ENCODE measurements at regions not wholly inside any gene's neighbourhood (a gene's known extent, or its start where the extent isn't known, plus 50 kb on each side); places are given as distances from the start of the nearest gene placed in this dataset.
"Not testable (repeated sequence)": the region's sequence is repeated elsewhere in the genome, so short reads cannot be mapped to it uniquely, and the experiment has no call there.

DNA sequence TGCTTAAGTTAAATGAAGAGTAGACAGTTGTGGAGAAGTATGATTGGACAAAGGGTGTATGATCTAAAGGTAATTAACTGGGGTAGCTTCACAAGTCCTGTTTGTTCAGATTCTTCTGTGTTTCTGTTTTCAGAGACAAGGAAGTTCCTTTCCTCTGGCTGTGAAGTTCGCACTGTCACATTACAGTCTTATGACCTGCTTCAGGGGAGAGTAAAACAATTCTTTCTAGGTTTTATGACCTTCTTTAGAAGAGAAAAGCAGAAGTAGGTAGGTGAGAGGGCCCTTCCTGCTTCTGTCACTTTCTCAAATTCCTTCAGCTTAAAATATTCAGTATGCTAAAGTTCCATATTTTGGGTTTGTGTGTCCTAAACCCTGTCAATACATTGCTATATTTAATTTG lies 211.9 kb downstream of the SOX3 start:
- H3K4me3 ChIP-seq (ENCODE audit: low read depth, low read length): no peak overlapping the region
- no peak for DNase-seq (ENCODE audit: extremely low spot score)
- no peaks in the 10 kb centered on the region for H3K4me1 ChIP-seq (ENCODE audit: insufficient read depth)
- WGBS: 8% methylated on average over 1 of the region's 1 CpG
- no peaks in the 10 kb centered on the region for H3K36me3 ChIP-seq (ENCODE audit: insufficient read depth)
- H3K27ac ChIP-seq (ENCODE audit: low read depth): no peak overlapping the region

DNA sequence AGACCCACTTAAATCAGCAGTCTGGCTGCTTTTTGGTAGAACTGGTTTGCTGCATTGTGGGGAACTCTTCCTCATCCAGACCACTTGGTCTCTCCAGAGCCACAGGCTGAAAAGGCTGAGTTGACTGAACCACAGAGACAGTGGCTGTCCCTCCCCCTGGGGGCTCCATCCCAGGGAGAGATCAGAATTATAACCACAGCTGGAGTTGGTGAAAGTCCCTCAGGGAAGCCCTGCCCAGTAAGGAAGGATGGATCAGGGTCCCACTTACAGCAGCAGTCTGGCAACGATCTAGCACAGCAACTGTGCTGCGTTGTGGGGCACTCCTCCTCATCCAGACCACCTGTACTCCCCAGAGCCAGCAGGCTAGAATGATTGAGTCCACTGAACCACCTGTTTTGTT lies 212.7 kb downstream of the SOX3 start:
- WGBS: 51% methylated on average over 2 of the region's 2 CpGs
- Histone ChIP-seq H3K36me3 (ENCODE audit: insufficient read depth) (no peaks in the 10 kb centered on the region), H3K4me3 (ENCODE audit: low read depth, low read length) (no peak overlapping the region), H3K4me1 (ENCODE audit: insufficient read depth) (no peaks in the 10 kb centered on the region), H3K27ac (ENCODE audit: low read depth) (no peak overlapping the region)
- no peak for DNase-seq (ENCODE audit: extremely low spot score)

DNA sequence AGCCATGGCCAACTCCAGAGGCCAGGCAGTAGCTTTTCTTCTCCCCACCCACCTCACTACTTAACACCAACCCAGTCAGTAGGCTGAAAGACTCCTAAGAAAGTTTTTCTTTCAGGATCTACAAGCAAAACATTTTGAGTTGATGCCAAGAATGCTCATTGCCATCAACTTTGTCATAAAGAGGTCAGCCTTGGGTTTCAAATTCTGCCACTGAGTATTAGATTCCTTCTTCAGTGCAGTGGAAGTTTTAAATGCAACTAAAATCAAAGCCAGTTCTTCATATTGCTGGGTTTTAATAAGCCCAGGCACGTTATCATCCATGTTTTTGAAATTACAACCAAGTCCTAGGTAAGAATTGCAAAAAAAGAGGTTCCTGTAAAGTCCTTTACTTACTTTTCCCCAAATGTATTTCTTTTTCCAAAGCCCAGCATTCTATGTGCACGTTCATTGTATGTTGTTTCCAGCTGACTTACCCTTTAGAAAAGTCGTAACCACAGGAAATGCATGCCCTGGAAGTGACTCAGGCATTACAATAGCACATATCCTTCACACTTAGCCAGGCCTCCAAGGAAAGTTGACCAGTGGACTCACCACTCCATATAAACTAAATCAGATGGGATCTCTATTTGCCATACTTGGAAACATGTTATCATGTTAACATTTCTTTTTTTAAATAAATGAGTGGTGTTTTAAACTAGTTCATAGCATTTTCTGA lies 229.9 kb downstream of the SOX3 start:
- no peaks in the 10 kb centered on the region for H3K36me3 ChIP-seq (ENCODE audit: insufficient read depth)
- H3K27ac ChIP-seq (ENCODE audit: low read depth): no peak overlapping the region
- no peak overlapping the region for H3K4me3 ChIP-seq (ENCODE audit: low read depth, low read length)
- no peaks in the 10 kb centered on the region for H3K4me1 ChIP-seq (ENCODE audit: insufficient read depth)
- WGBS: 30% methylated on average over 3 of the region's 3 CpGs
- DNase-seq (ENCODE audit: extremely low spot score): no peak

DNA sequence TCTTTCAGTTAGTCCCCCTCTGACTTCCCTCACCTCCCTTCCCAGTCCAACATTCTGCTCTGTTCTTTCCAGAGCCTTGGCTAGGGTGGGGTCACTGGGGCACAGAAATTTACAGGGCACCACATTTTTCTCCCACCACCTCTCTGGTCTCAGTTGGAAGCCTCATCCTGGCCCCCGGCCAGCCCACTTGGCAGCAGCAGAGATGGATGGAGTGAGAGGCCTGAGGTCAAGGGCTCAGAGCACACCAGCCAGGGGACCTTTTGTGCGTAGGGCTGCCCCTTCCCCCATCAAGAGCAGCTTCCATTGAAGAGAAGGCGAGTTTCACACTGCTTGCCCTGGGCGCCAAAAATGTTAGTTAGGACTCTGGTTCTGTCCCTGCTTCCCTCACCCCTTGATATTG lies 230.9 kb downstream of the SOX3 start:
- H3K36me3 ChIP-seq (ENCODE audit: insufficient read depth): no peaks in the 10 kb centered on the region
- no peaks in the 10 kb centered on the region for H3K4me1 ChIP-seq (ENCODE audit: insufficient read depth)
- WGBS: 72% methylated on average over 4 of the region's 4 CpGs
- no peak overlapping the region for H3K4me3 ChIP-seq (ENCODE audit: low read depth, low read length)
- H3K27ac ChIP-seq (ENCODE audit: low read depth): no peak overlapping the region
- DNase-seq (ENCODE audit: extremely low spot score): no peak

DNA sequence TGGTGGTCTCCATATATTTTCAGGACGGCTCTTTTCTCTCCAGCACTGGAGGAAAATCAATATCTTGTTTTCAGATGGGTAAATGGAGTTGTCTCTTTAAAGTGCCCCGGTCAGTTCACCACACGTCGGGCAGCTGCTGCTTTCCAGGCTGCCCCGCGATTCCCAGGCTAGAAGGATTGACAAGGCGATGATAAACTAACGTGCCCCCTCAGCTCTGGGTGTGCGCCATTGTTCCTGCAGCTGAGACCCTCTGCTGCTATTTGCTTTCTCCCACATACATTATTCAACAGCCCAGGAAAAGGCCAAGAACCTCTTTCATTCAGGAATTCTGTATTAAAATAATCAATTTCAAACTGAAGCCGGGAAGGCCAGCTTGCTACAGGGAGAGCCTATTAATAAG lies 254.5 kb downstream of the SOX3 start:
- 60% methylated on average over 10 of the region's 10 CpGs for WGBS
- no peak for DNase-seq (ENCODE audit: extremely low spot score)
- Histone ChIP-seq H3K4me3 (ENCODE audit: low read depth, low read length) (no peak overlapping the region), H3K27ac (ENCODE audit: low read depth) (no peak overlapping the region), H3K36me3 (ENCODE audit: insufficient read depth) (no peaks in the 10 kb centered on the region), H3K4me1 (ENCODE audit: insufficient read depth) (no peaks in the 10 kb centered on the region)

DNA sequence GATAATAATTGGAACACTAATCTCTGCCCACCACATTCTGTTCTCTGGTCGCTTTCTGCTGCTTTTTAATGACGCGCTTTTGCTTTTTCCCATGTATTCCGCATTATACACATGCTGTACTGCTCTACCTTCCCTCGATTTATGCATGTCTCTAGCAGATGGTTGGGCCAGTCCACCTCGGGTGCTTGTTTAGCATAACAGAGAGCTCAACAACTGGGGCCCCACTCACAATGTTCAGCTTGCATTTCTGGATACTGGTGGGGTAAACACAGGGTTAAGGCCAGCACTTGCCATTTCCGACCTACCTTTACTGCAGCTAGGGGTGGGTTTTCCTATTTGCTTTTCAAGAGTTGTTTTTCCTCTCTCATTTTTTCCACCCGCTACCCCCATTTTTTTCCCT lies 255.8 kb downstream of the SOX3 start:
- 56% methylated on average over 8 of the region's 8 CpGs for WGBS
- Histone ChIP-seq H3K36me3 (ENCODE audit: insufficient read depth) (no peaks in the 10 kb centered on the region), H3K4me3 (ENCODE audit: low read depth, low read length) (no peak overlapping the region), H3K27ac (ENCODE audit: low read depth) (no peak overlapping the region), H3K4me1 (ENCODE audit: insufficient read depth) (no peaks in the 10 kb centered on the region)
- DNase-seq (ENCODE audit: extremely low spot score): no peak

DNA sequence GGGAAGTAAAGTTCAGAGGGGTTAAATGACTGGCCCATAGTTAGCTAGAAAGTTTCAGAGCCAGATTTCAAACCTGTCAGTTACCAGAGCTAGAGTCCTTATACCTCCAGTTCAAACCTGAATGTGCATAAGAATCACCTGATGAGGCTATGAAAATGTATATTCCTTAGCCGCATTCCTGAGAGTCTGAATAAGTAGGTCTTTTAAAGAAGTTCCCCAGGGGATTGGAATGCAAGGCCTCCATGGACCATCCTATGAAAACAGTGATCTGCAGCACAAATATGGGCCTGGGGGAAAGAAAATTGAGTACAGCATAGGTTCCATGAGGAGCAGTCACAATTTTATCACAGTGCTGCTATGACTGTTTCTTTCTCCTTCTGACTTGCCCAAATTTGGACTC lies 263.9 kb upstream of the CXorf66 start:
- 32% methylated on average over 1 of the region's 1 CpG for WGBS
- DNase-seq (ENCODE audit: extremely low spot score): no peak
- H3K4me3 ChIP-seq (ENCODE audit: low read depth, low read length): no peak overlapping the region
- H3K27ac ChIP-seq (ENCODE audit: low read depth): no peak overlapping the region
- no peaks in the 10 kb centered on the region for H3K4me1 ChIP-seq (ENCODE audit: insufficient read depth)
- no peaks in the 10 kb centered on the region for H3K36me3 ChIP-seq (ENCODE audit: insufficient read depth)

DNA sequence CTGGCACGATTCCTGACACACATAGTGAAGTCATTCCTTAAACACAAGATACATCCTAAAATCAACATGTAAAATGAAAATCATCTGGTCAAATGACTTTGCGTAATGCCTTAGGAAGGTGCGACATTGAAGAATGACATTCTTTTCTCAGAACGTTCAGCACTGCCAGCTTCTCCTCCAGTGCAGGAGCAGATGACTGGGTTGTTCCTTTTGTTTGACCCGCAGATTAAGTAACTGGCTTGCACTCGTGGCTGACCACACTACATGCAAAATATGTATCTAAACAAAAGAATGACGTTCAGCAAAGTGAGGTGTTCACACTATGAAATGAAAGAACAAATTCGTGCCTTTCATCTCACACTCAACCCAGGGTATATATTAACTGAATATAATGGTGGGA lies 260.7 kb upstream of the CXorf66 start:
- WGBS: 67% methylated on average over 8 of the region's 8 CpGs
- not testable (repeated sequence) for H3K27ac ChIP-seq (ENCODE audit: low read depth); H3K4me3 ChIP-seq (ENCODE audit: low read depth, low read length); DNase-seq (ENCODE audit: extremely low spot score); H3K36me3 ChIP-seq (ENCODE audit: insufficient read depth); H3K4me1 ChIP-seq (ENCODE audit: insufficient read depth)

DNA sequence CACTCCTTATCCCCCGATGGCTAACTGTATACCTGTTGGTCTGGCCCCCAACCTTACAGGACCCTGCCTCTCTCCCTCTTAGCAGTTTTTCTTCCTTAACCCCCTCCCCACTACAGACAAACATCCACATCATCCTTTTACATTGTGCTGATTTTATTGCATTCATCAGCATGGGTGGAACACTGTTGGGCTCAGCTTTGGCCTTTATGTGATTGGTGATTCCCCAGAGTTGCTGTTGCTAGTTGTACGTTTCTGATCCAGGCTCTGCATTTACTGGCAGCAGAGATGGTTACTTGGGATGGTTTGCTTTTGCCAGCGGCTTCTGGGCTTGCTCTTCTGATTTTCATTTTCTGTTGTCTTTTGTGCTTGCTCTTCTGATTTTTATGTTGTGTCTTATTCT lies 250.6 kb upstream of the CXorf66 start:
- 63% methylated on average over 1 of the region's 3 CpGs for WGBS
- not testable (repeated sequence) for H3K27ac ChIP-seq (ENCODE audit: low read depth); H3K4me3 ChIP-seq (ENCODE audit: low read depth, low read length); H3K4me1 ChIP-seq (ENCODE audit: insufficient read depth); DNase-seq (ENCODE audit: extremely low spot score); H3K36me3 ChIP-seq (ENCODE audit: insufficient read depth)

DNA sequence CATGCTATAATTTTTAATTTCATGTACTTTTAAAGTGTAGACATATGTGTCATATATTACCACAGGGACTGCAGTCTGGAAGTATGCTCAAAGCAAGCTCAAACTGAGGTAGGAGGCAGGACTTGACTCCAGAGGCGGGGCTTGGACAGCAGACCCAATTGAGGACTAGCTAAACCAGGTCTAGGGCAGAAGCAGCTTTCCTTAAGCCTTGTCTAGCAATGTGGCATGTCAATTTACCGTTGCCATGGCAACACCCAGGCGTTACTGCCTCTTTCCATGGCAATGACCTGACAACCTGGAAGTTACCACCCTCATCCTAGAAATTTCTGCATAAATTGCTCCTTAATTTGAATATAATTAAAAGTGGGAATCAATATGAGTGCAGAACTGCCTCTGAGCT lies 249.2 kb upstream of the CXorf66 start:
- WGBS: 29% methylated on average over 2 of the region's 3 CpGs
- not testable (repeated sequence) for H3K4me3 ChIP-seq (ENCODE audit: low read depth, low read length); DNase-seq (ENCODE audit: extremely low spot score); H3K36me3 ChIP-seq (ENCODE audit: insufficient read depth); H3K27ac ChIP-seq (ENCODE audit: low read depth); H3K4me1 ChIP-seq (ENCODE audit: insufficient read depth)

DNA sequence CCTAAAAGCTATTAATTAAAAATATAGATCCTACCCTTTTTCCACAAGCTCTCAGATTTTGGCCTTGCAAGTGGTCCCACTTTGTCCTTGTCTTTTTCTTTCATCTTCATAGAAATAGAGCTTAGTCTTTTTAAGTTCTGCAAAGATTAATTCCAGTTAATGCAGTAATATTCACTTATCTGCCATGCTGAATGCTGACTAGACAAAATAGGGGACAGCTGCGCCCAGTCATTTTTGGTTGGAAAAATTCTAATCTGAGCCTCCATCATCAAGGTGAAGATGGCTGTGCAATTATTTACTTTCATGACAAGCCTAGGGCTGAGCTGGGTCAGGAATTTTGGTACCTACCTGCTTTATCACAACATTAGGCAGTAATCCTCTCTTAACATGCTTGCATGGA lies 241.3 kb upstream of the CXorf66 start:
- Histone ChIP-seq H3K27ac (ENCODE audit: low read depth) (no peak overlapping the region), H3K36me3 (ENCODE audit: insufficient read depth) (no peaks in the 10 kb centered on the region), H3K4me3 (ENCODE audit: low read depth, low read length) (no peak overlapping the region), H3K4me1 (ENCODE audit: insufficient read depth) (no peaks in the 10 kb centered on the region)
- WGBS: 94% methylated on average over 1 of the region's 1 CpG
- DNase-seq (ENCODE audit: extremely low spot score): no peak

DNA sequence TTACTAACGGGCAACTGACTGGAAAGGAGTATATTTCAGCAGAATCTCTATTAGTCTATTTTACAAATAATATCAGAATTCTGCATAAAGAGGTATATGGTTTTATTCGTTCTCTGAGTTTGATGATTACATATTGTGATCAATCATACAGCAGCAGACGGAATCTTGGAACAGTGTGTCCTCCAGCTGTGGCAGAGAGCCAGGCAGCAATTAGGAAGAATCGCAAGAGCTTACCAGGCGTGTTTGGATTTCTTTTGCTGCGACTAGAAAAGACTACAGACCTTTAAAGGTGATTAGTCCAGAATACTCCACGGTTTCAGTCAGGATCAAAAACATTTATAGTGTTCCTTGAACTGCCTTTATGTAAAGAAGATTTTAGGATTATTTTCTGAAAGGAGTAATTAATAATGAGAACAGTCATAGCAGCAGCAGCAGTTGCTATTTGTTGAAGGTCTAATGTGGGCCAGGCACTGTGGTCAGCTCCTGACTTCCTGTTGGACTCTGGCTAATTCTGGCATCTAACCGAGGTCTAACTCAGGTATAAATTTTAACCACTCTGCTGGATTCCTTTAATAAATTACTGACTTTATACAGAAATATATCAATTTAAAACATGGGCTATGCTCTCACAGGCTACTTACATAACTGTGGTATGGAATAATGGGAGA lies 225.3 kb upstream of the CXorf66 start:
- Histone ChIP-seq H3K4me1 (ENCODE audit: insufficient read depth) (no peaks in the 10 kb centered on the region), H3K27ac (ENCODE audit: low read depth) (no peak overlapping the region), H3K36me3 (ENCODE audit: insufficient read depth) (no peaks in the 10 kb centered on the region), H3K4me3 (ENCODE audit: low read depth, low read length) (no peak overlapping the region)
- no peak for DNase-seq (ENCODE audit: extremely low spot score)
- WGBS: 44% methylated on average over 8 of the region's 8 CpGs

DNA sequence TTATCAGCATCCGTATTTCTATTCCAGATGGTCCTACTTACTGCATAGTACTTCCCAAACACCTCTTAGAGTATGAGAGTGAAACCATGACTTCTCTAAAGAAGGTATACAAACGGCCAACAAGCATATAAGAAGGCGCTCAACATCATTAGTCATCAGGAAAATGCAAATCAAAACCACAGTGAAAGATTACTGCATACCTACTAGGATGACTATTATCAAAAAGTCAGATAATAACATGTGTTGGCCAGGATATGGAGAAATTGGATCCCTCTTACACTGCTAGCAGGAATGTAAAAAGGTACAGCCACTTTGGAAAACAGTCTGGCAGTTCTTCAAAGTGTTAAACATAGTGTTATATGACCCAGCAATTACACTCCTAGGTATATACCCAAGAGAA lies 215.3 kb upstream of the CXorf66 start:
- H3K4me3 ChIP-seq (ENCODE audit: low read depth, low read length): no peak overlapping the region
- no peak for DNase-seq (ENCODE audit: extremely low spot score)
- WGBS: 70% methylated on average over 3 of the region's 3 CpGs
- H3K27ac ChIP-seq (ENCODE audit: low read depth): no peak overlapping the region
- H3K36me3 ChIP-seq (ENCODE audit: insufficient read depth): no peaks in the 10 kb centered on the region
- no peaks in the 10 kb centered on the region for H3K4me1 ChIP-seq (ENCODE audit: insufficient read depth)

DNA sequence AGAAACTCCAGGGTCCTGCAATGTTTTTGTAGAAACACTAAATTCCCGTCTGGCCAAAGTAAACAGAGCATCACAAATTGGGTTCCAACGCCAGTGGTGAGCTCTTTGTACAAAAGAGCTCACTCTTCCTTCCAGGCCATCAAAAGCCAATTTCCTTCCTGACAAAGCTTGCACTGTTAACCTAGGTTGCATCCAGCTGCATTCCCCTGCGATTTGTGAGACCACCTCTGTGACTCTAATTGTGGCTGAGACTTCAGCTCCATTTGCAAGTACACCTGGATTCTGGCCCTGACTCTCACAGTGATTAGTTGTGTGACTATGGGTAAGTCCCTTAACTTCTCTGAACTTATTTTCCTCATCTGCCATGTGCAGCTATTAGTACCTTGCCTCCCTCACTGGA lies 212.5 kb upstream of the CXorf66 start:
- 11% methylated on average over 3 of the region's 3 CpGs for WGBS
- H3K36me3 ChIP-seq (ENCODE audit: insufficient read depth): no peaks in the 10 kb centered on the region
- no peak for DNase-seq (ENCODE audit: extremely low spot score)
- no peak overlapping the region for H3K4me3 ChIP-seq (ENCODE audit: low read depth, low read length)
- no peaks in the 10 kb centered on the region for H3K4me1 ChIP-seq (ENCODE audit: insufficient read depth)
- H3K27ac ChIP-seq (ENCODE audit: low read depth): no peak overlapping the region

Measured in urinary bladder (tissue), 3 donors.